Naive thymus-derived CD4-positive, alpha-beta T cell (primary cell): ENCODE measurements at regions not wholly inside any gene's neighbourhood (a gene's known extent, or its start where the extent isn't known, plus 50 kb on each side); places are given as distances from the start of the nearest gene placed in this dataset.
"Not testable (repeated sequence)": the region's sequence is repeated elsewhere in the genome, so short reads cannot be mapped to it uniquely, and the experiment has no call there.

ENCODE experiments used
- ATAC-seq: fragments of 150-1000 bp; cut with Tn5 transposase; 2 replicates; pipeline ENCODE4 v1.10.0; 2021; ENCODE audit warnings: mild to moderate bottlenecking, moderate library complexity
- CTCF ChIA-PET: fragments of 350-600 bp; sonication (Branson Sonifier 250); formaldehyde crosslinking; loops from one replicate; lab custom pipeline; 2021; ENCODE audit warnings: antibody characterized with exemption; lab: Charles Lee
- POLR2A ChIA-PET: fragments of 350-600 bp; sonication (Branson Sonifier 250); formaldehyde crosslinking; loops from one replicate; lab custom pipeline; 2021; ENCODE audit warnings: antibody characterized with exemption, inconsistent platforms; lab: Charles Lee
- DNase-seq, 9 donors: peaks; one replicate each; pipeline versions ENCODE4 v3.0.0 to v3.0.0-alpha.2; 2020 to 2022; ENCODE audit warnings: mixed read lengths in 1 of 9
- H3K27ac ChIP-seq: one replicate; pipeline ENCODE4 v1.7.0; 2013; ENCODE audit warnings: mild to moderate bottlenecking, low read depth, low read length, moderate library complexity
- H3K27me3 ChIP-seq, 2 donors: one replicate each; pipeline ENCODE4 v1.7.0; 2013; ENCODE audit warnings: low read length in 2 of 2, mild to moderate bottlenecking in 2 of 2, moderate library complexity in 2 of 2; ENCODE audit not compliant: control insufficient read depth in 2 of 2, insufficient read depth in 2 of 2
- H3K36me3 ChIP-seq, 3 experiments: 1 replicate in 2 of 3; 2 replicates in 1 of 3; pipeline ENCODE4 v1.7.0; 2013; ENCODE audit warnings: low read length in 3 of 3, mild to moderate bottlenecking in 3 of 3, moderate library complexity in 1 of 3; ENCODE audit not compliant: insufficient read depth in 3 of 3, control insufficient read depth in 2 of 3
- H3K4me1 ChIP-seq, 2 donors: one replicate each; pipeline ENCODE4 v1.7.0; 2013; ENCODE audit warnings: low read length in 2 of 2, mild to moderate bottlenecking in 2 of 2, moderate library complexity in 1 of 2; ENCODE audit not compliant: control insufficient read depth in 2 of 2, insufficient read depth in 2 of 2
- H3K4me3 ChIP-seq: 2 replicates; pipeline ENCODE4 v1.7.0; 2013; ENCODE audit warnings: mild to moderate bottlenecking, low read length
- H3K9me3 ChIP-seq, 3 experiments: 1 replicate in 2 of 3; 2 replicates in 1 of 3; pipeline ENCODE4 v1.7.0; 2013; ENCODE audit warnings: low read length in 3 of 3; ENCODE audit not compliant: control insufficient read depth in 2 of 3
- H3K27ac Mint-ChIP-seq, 9 donors: one replicate each; pipeline ENCODE4 v1.8.0; 2020 to 2022; ENCODE audit warnings: mixed read lengths in 9 of 9, mild to moderate bottlenecking in 8 of 9, moderate library complexity in 5 of 9, inconsistent platforms in 2 of 9
- H3K27me3 Mint-ChIP-seq, 5 donors: one replicate each; pipeline ENCODE4 v1.8.0; 2021 to 2022; ENCODE audit warnings: mixed read lengths in 5 of 5, mild to moderate bottlenecking in 1 of 5
- H3K36me3 Mint-ChIP-seq, 5 donors: one replicate each; pipeline ENCODE4 v1.8.0; 2020 to 2022; ENCODE audit warnings: mixed read lengths in 5 of 5, mild to moderate bottlenecking in 3 of 5, inconsistent platforms in 1 of 5
- H3K4me1 Mint-ChIP-seq, 7 donors: one replicate each; pipeline ENCODE4 v1.8.0; 2020 to 2022; ENCODE audit warnings: mixed read lengths in 7 of 7, mild to moderate bottlenecking in 3 of 7, inconsistent platforms in 1 of 7
- H3K4me3 Mint-ChIP-seq, 10 donors: one replicate each; pipeline ENCODE4 v1.8.0; 2020 to 2022; ENCODE audit warnings: mild to moderate bottlenecking in 10 of 10, mixed read lengths in 10 of 10, moderate library complexity in 6 of 10, inconsistent platforms in 2 of 10
- H3K9me3 Mint-ChIP-seq, 11 donors: one replicate each; pipeline ENCODE4 v1.8.0; 2020 to 2022; ENCODE audit warnings: mixed read lengths in 11 of 11, mild to moderate bottlenecking in 4 of 11, inconsistent platforms in 1 of 11, moderate library complexity in 1 of 11
- intact Hi-C, 2 donors: fragments of 100-400 bp; cut with micrococcal nuclease; formaldehyde crosslinking; loops; one replicate each; pipeline ENCODE4 v1.15.1; 2023

- ChIA-PET POLR2A (no interaction called here), CTCF (no interaction called here)
- Histone ChIP-seq H3K9me3 (no peaks in the 10 kb centered on the region), H3K4me1 (no peaks in the 10 kb centered on the region), H3K27ac (no peak overlapping the region), H3K27me3 (no peaks in the 10 kb centered on the region), H3K4me3 (no peak overlapping the region), H3K36me3 (no peaks in the 10 kb centered on the region)
- Mint-ChIP-seq H3K9me3 (peaks cover 0 to 5% (median 0%) of the 10 kb centered on the region in 11 donors), H3K4me1 (no peaks in the 10 kb centered on the region), H3K27me3 (peaks cover 0 to 3% (median 0%) of the 10 kb centered on the region in 5 donors), H3K4me3 (no peak overlapping the region), H3K36me3 (no peaks in the 10 kb centered on the region), H3K27ac (no peak overlapping the region)
- no peak for ATAC-seq
- intact Hi-C loops = no loop called here
- no peak for DNase-seq
Observed at GRCh38 chr4:84219656-84220055, 279.4 kb downstream of the NKX6-1 start.

- Histone ChIP-seq H3K4me1 (no peaks in the 10 kb centered on the region), H3K4me3 (no peak overlapping the region), H3K27me3 (no peaks in the 10 kb centered on the region), H3K36me3 (no peaks in the 10 kb centered on the region), H3K9me3 (no peaks in the 10 kb centered on the region), H3K27ac (no peak overlapping the region)
- CTCF ChIA-PET = no interaction called here
- H3K27ac Mint-ChIP-seq = no peak overlapping the region
- H3K27me3 Mint-ChIP-seq = peaks cover 0 to 3% (median 0%) of the 10 kb centered on the region in 5 donors
- intact Hi-C loops = no loop called here
- ATAC-seq (no peak), DNase-seq (no peak)
- H3K4me3 Mint-ChIP-seq = no peak overlapping the region
- H3K9me3 Mint-ChIP-seq = peaks cover 0 to 5% (median 0%) of the 10 kb centered on the region in 11 donors
- POLR2A ChIA-PET = no interaction called here
- H3K36me3 Mint-ChIP-seq = no peaks in the 10 kb centered on the region
- no peaks in the 10 kb centered on the region for H3K4me1 Mint-ChIP-seq
Observed at GRCh38 chr4:84218031-84218430, 281.1 kb downstream of the NKX6-1 start.

- no peaks in the 10 kb centered on the region for H3K4me1 ChIP-seq
- no peak for DNase-seq
- no peak overlapping the region for H3K4me3 Mint-ChIP-seq
- H3K9me3 Mint-ChIP-seq = peaks cover 0 to 5% (median 0%) of the 10 kb centered on the region in 11 donors
- H3K36me3 ChIP-seq = no peaks in the 10 kb centered on the region
- intact Hi-C loops = no loop called here
- no peaks in the 10 kb centered on the region for H3K4me1 Mint-ChIP-seq
- H3K27me3 Mint-ChIP-seq = no peaks in the 10 kb centered on the region
- H3K27ac Mint-ChIP-seq = no peak overlapping the region
- ATAC-seq = no peak
- CTCF ChIA-PET = no interaction called here
- H3K27ac ChIP-seq = no peak overlapping the region
- H3K27me3 ChIP-seq = no peaks in the 10 kb centered on the region
- H3K36me3 Mint-ChIP-seq = no peaks in the 10 kb centered on the region
- POLR2A ChIA-PET = no interaction called here
- no peak overlapping the region for H3K4me3 ChIP-seq
- H3K9me3 ChIP-seq = no peaks in the 10 kb centered on the region
Observed at GRCh38 chr4:84215217-84215616, 283.9 kb downstream of the NKX6-1 start.

- H3K27ac Mint-ChIP-seq, CTCF ChIA-PET, POLR2A ChIA-PET, H3K27me3 Mint-ChIP-seq, H3K4me1 ChIP-seq, H3K27me3 ChIP-seq, intact Hi-C loops, H3K36me3 Mint-ChIP-seq, DNase-seq, H3K36me3 ChIP-seq, H3K4me3 Mint-ChIP-seq, H3K9me3 ChIP-seq, ATAC-seq, H3K27ac ChIP-seq, H3K4me1 Mint-ChIP-seq, H3K4me3 ChIP-seq: not testable (repeated sequence)
- H3K9me3 Mint-ChIP-seq = peaks cover 4 to 36% (median 17%) of the 10 kb centered on the region in 11 donors
Observed at GRCh38 chr4:84206226-84206625, 292.9 kb downstream of the NKX6-1 start.

- ATAC-seq (no peak), DNase-seq (no peak)
- H3K4me3 Mint-ChIP-seq = no peak overlapping the region
- POLR2A ChIA-PET = no interaction called here
- no peaks in the 10 kb centered on the region for H3K4me1 ChIP-seq
- H3K9me3 ChIP-seq = no peaks in the 10 kb centered on the region
- intact Hi-C loops = no loop called here
- H3K27me3 Mint-ChIP-seq = peaks cover 0 to 5% (median 1%) of the 10 kb centered on the region in 5 donors
- peaks cover 0 to 1% (median 0%) of the 10 kb centered on the region in 7 donors for H3K4me1 Mint-ChIP-seq
- H3K27ac ChIP-seq = no peak overlapping the region
- H3K27me3 ChIP-seq = no peaks in the 10 kb centered on the region
- H3K36me3 Mint-ChIP-seq = no peaks in the 10 kb centered on the region
- CTCF ChIA-PET = no interaction called here
- H3K36me3 ChIP-seq = no peaks in the 10 kb centered on the region
- H3K4me3 ChIP-seq = no peak overlapping the region
- H3K27ac Mint-ChIP-seq = no peak overlapping the region
- peaks cover 0 to 7% (median 0%) of the 10 kb centered on the region in 11 donors for H3K9me3 Mint-ChIP-seq
Observed at GRCh38 chr4:84189144-84189543, 309.9 kb downstream of the NKX6-1 start.

GRCh38 chr4:84179409-84179808 is 319.7 kb downstream of the NKX6-1 start:
- CTCF ChIA-PET = no interaction called here

GRCh38 chr4:84177831-84178542 is 321.1 kb downstream of the NKX6-1 start:
- H3K4me1 ChIP-seq = no peaks in the 10 kb centered on the region
- H3K27ac Mint-ChIP-seq = no peak overlapping the region
- no peak for DNase-seq
- H3K36me3 Mint-ChIP-seq = no peaks in the 10 kb centered on the region
- no peaks in the 10 kb centered on the region for H3K9me3 ChIP-seq
- POLR2A ChIA-PET = no interaction called here
- no peak overlapping the region for H3K27ac ChIP-seq
- no peaks in the 10 kb centered on the region for H3K36me3 ChIP-seq
- no peak overlapping the region for H3K4me3 Mint-ChIP-seq
- H3K27me3 ChIP-seq = no peaks in the 10 kb centered on the region
- H3K4me1 Mint-ChIP-seq = no peaks in the 10 kb centered on the region
- intact Hi-C loops = no loop called here
- CTCF ChIA-PET = no interaction called here
- no peaks in the 10 kb centered on the region for H3K27me3 Mint-ChIP-seq
- H3K4me3 ChIP-seq = no peak overlapping the region
- peaks cover 0 to 3% (median 0%) of the 10 kb centered on the region in 11 donors for H3K9me3 Mint-ChIP-seq
- ATAC-seq = no peak

More at GRCh38 chr4:84179409-84179808, 319.7 kb downstream of the NKX6-1 start:
- H3K9me3 ChIP-seq = no peaks in the 10 kb centered on the region
- intact Hi-C loops = no loop called here
- no peaks in the 10 kb centered on the region for H3K4me1 ChIP-seq
- no peak overlapping the region for H3K4me3 ChIP-seq
- no peaks in the 10 kb centered on the region for H3K4me1 Mint-ChIP-seq
- no peak overlapping the region for H3K27ac ChIP-seq
- H3K27me3 ChIP-seq = no peaks in the 10 kb centered on the region
- POLR2A ChIA-PET = no interaction called here
- H3K4me3 Mint-ChIP-seq = no peak overlapping the region
- H3K27me3 Mint-ChIP-seq = peaks cover 0 to 5% (median 0%) of the 10 kb centered on the region in 5 donors
- DNase-seq (no peak), ATAC-seq (no peak)
- H3K36me3 Mint-ChIP-seq = no peaks in the 10 kb centered on the region
- H3K27ac Mint-ChIP-seq = no peak overlapping the region
- peaks cover 0 to 3% (median 0%) of the 10 kb centered on the region in 11 donors for H3K9me3 Mint-ChIP-seq
- no peaks in the 10 kb centered on the region for H3K36me3 ChIP-seq
